Endothelial cell of umbilical vein (primary cell): ENCODE measurements at regions not wholly inside any gene's neighbourhood (a gene's known extent, or its start where the extent isn't known, plus 50 kb on each side); places are given as distances from the start of the nearest gene placed in this dataset.

Source experiments
- BruUV-seq: library from RNA; stranded (reverse); fragments of 400-500 nt; replicated peaks from 2 replicates; lab custom pipeline; 2021; lab: Mats Ljungman, UMichigan
- CTCF ChIA-PET: fragments of 300-600, 350-600 bp; sonication (Branson Sonifier 250); formaldehyde crosslinking; loops from one replicate; lab custom pipeline; 2021; ENCODE audit warnings: antibody characterized with exemption, inconsistent platforms; lab: Charles Lee
- POLR2A ChIA-PET: fragments of 300-600, 350-600 bp; sonication (Branson Sonifier 250); formaldehyde crosslinking; loops from one replicate; lab custom pipeline; 2021; ENCODE audit warnings: antibody characterized with exemption, inconsistent platforms; lab: Charles Lee
- DNase-seq: peaks from one replicate; pipeline ENCODE4 v3.0.0-alpha.2; 2011; ENCODE audit warnings: low read depth, low spot score
- FAIRE-seq: peaks from 2 replicates; lab custom pipeline; 2011; peaks lifted over from hg19 to GRCh38; lab: Jason Lieb, UNC
- H2AFZ ChIP-seq: 2 replicates; pipeline ENCODE4 v1.6.0; 2012; ENCODE audit warnings: low read depth, low read length, control low read depth, inconsistent platforms
- H3K27ac ChIP-seq: 2 replicates; pipeline ENCODE4 v1.5.1; 2011; ENCODE audit warnings: low read depth, mild to moderate bottlenecking, control low read depth, low read length, moderate library complexity; ENCODE audit not compliant: insufficient read depth
- H3K27me3 ChIP-seq, 2 experiments: 2 replicates each; pipeline versions ENCODE4 v1.6.0 to v1.6.1; 2011; ENCODE audit warnings: low read length in 2 of 2, mixed read lengths in 1 of 2; ENCODE audit not compliant: control insufficient read depth in 2 of 2, insufficient read depth in 2 of 2
- H3K36me3 ChIP-seq, 2 experiments: 2 replicates in 1 of 2; 3 replicates in 1 of 2; pipeline ENCODE4 v1.5.1; 2011; ENCODE audit warnings: low read length in 2 of 2, mild to moderate bottlenecking in 1 of 2, moderate library complexity in 1 of 2; ENCODE audit not compliant: control insufficient read depth in 2 of 2, insufficient read depth in 2 of 2; ENCODE audit errors: extremely low read depth in 1 of 2
- H3K4me1 ChIP-seq: 3 replicates; pipeline ENCODE4 v1.5.1; 2011; ENCODE audit warnings: mild to moderate bottlenecking, low read length; ENCODE audit not compliant: control insufficient read depth, insufficient read depth; ENCODE audit errors: extremely low read depth
- H3K4me2 ChIP-seq: 2 replicates; pipeline ENCODE4 v1.6.1; 2011; ENCODE audit warnings: low read length, control low read depth, mixed read lengths; ENCODE audit not compliant: insufficient read depth
- H3K4me3 ChIP-seq, 3 experiments: fragments of 200-600 bp in 1 of 3; sonication (generic), shearing (Covaris generic) in 1 of 3; replicated peaks in 1 of 3; 2 replicates each; pipeline ENCODE4 v1.5.1; 2011 to 2016; ENCODE audit warnings: control low read depth in 3 of 3, low read length in 3 of 3, mild to moderate bottlenecking in 2 of 3, inconsistent platforms in 1 of 3, low read depth in 1 of 3, moderate library complexity in 1 of 3; ENCODE audit not compliant: insufficient read depth in 1 of 3
- H3K79me2 ChIP-seq: 2 replicates; pipeline ENCODE4 v1.6.0; 2012; ENCODE audit warnings: low read length, inconsistent platforms; ENCODE audit not compliant: control insufficient read depth, insufficient read depth
- H3K9ac ChIP-seq: replicated peaks from 2 replicates; pipeline ENCODE3; 2011; ENCODE audit warnings: low read length, control low read depth; ENCODE audit not compliant: insufficient read depth; ENCODE audit errors: extremely low read depth
- H3K9me1 ChIP-seq: replicated peaks from 3 replicates; pipeline ENCODE4 v1.6.0; 2011; ENCODE audit warnings: mild to moderate bottlenecking, low read length; ENCODE audit not compliant: control insufficient read depth, insufficient read depth; ENCODE audit errors: extremely low read depth
- H3K9me3 ChIP-seq: replicated peaks from 2 replicates; pipeline ENCODE4 v1.5.1; 2012; ENCODE audit warnings: low read length, inconsistent platforms; ENCODE audit not compliant: control insufficient read depth, insufficient read depth
- H4K20me1 ChIP-seq: replicated peaks from 2 replicates; pipeline ENCODE3; 2011; ENCODE audit warnings: mild to moderate bottlenecking, low read length; ENCODE audit not compliant: control insufficient read depth, insufficient read depth; ENCODE audit errors: extremely low read depth
- EZH2 ChIP-seq: IDR thresholded peaks from 2 replicates; pipeline ENCODE4 v1.6.1; 2012; ENCODE audit warnings: borderline replicate concordance, low read depth, mild to moderate bottlenecking, moderate library complexity, low read length, inconsistent platforms; ENCODE audit not compliant: severe bottlenecking
- FOS ChIP-seq: IDR thresholded peaks from 2 replicates; pipeline ENCODE4 v1.6.1; 2011; ENCODE audit warnings: mild to moderate bottlenecking, low read length, moderate library complexity, borderline replicate concordance; ENCODE audit not compliant: insufficient read depth
- GATA2 ChIP-seq: IDR thresholded peaks from 2 replicates; pipeline ENCODE4 v1.7.0; 2011; ENCODE audit warnings: low read depth, mild to moderate bottlenecking, moderate library complexity, mixed read lengths, low read length; ENCODE audit not compliant: insufficient read length, insufficient read depth
- JUN ChIP-seq: IDR thresholded peaks from 2 replicates; pipeline ENCODE4 v1.6.1; 2011; ENCODE audit warnings: borderline replicate concordance, low read depth; ENCODE audit not compliant: insufficient read length, insufficient read depth
- MYC ChIP-seq: IDR thresholded peaks from one replicate; pipeline ENCODE4 v1.6.1; 2011; ENCODE audit warnings: mild to moderate bottlenecking, low read depth, low read length
- POLR2A ChIP-seq: IDR thresholded peaks from 2 replicates; pipeline ENCODE4 v1.6.1; 2012; ENCODE audit warnings: low read depth, mild to moderate bottlenecking, control low read depth, low read length
- POLR2AphosphoS5 ChIP-seq: IDR thresholded peaks from 2 replicates; pipeline ENCODE4 v1.6.1; 2012; ENCODE audit warnings: low read depth, mild to moderate bottlenecking, control low read depth, low read length, moderate library complexity; ENCODE audit not compliant: insufficient read depth
- dilution Hi-C: fragments of 300-500 bp; cut with MboI; formaldehyde crosslinking; loops from one replicate; pipeline ENCODE4 v1.15.0; 2019; ENCODE audit warnings: low sequenced_read_pairs; ENCODE audit not compliant: extremely low pct_ligation_motif_present
- intact Hi-C: fragments of 100-400 bp; cut with micrococcal nuclease; formaldehyde crosslinking; loops from one replicate; pipeline ENCODE4 v1.10.0; 2022
- TF ChIP-seq, protein P1 (sequence below), 2 donors: IDR thresholded peaks; 1 replicate in 1 of 2; 2 replicates in 1 of 2; pipeline ENCODE4 v1.5.1; 2011; ENCODE audit warnings: low read length in 2 of 2, mild to moderate bottlenecking in 2 of 2, moderate library complexity in 2 of 2, control low read depth in 1 of 2, inconsistent platforms in 1 of 2, low read depth in 1 of 2; ENCODE audit not compliant: insufficient read depth in 1 of 2; ENCODE audit errors: extremely low read depth in 1 of 2
- TF ChIP-seq, protein P2 (sequence below): IDR thresholded peaks from 2 replicates; pipeline ENCODE4 v1.6.1; 2011; ENCODE audit not compliant: insufficient read depth, insufficient read length

DNA sequence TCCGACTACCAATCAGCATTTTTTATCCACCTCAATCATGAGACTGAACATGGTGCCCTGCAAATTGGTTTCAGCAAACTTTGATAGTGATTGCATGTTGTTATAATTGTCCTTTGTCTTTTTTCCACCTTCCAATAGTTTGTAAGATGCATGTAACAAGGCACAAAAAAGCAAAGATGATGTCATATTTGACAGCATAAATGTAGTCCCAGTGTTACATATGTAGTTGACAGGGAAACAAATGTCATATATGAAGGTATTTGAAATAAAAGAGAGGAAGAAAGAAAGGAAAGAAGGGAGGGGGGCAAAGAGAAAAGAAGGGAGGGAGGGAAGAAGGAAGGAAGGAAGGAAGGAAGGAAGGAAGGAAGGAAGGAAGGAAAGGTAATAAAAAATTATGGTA is 441.7 kb upstream of the CPEB2 start:
- BruUV-seq: no TSS peak
- no peaks in the 10 kb centered on the region for H3K36me3 ChIP-seq
- no peak overlapping the region for H3K4me2 ChIP-seq
- no peak overlapping the region for H3K27ac ChIP-seq
- H3K79me2 ChIP-seq: no peaks in the 10 kb centered on the region
- H4K20me1 ChIP-seq: no peaks in the 10 kb centered on the region
- H3K9me3 ChIP-seq: no peaks in the 10 kb centered on the region
- DNase-seq: no peak
- TF ChIP-seq, protein P1, sequence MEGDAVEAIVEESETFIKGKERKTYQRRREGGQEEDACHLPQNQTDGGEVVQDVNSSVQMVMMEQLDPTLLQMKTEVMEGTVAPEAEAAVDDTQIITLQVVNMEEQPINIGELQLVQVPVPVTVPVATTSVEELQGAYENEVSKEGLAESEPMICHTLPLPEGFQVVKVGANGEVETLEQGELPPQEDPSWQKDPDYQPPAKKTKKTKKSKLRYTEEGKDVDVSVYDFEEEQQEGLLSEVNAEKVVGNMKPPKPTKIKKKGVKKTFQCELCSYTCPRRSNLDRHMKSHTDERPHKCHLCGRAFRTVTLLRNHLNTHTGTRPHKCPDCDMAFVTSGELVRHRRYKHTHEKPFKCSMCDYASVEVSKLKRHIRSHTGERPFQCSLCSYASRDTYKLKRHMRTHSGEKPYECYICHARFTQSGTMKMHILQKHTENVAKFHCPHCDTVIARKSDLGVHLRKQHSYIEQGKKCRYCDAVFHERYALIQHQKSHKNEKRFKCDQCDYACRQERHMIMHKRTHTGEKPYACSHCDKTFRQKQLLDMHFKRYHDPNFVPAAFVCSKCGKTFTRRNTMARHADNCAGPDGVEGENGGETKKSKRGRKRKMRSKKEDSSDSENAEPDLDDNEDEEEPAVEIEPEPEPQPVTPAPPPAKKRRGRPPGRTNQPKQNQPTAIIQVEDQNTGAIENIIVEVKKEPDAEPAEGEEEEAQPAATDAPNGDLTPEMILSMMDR (IDR thresholded peaks at IDR 0.05; ENCODE audit: extremely low read depth in 1 of 2, insufficient read depth in 1 of 2, low read depth in 1 of 2, low read length in 2 of 2): no peak
- TF ChIP-seq FOS (no peak), EZH2 (no peak), JUN (no peak), POLR2A (no peak), GATA2 (no peak), POLR2AphosphoS5 (no peak), MYC (no peak)
- TF ChIP-seq, protein P2, sequence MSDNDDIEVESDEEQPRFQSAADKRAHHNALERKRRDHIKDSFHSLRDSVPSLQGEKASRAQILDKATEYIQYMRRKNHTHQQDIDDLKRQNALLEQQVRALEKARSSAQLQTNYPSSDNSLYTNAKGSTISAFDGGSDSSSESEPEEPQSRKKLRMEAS: no peak
- no peaks in the 10 kb centered on the region for H3K27me3 ChIP-seq
- no peak for FAIRE-seq
- no peak overlapping the region for H3K4me3 ChIP-seq
- ChIA-PET POLR2A (no interaction called here), CTCF (no interaction called here)
- no peak overlapping the region for H3K9ac ChIP-seq
- H3K9me1 ChIP-seq: no peaks in the 10 kb centered on the region
- intact Hi-C loops (no loop called here), dilution Hi-C loops (no loop called here)
- H2AFZ ChIP-seq: no peak overlapping the region
- no peaks in the 10 kb centered on the region for H3K4me1 ChIP-seq
